GM19328 (cell line): ENCODE measurements at regions not wholly inside any gene's neighbourhood (a gene's known extent, or its start where the extent isn't known, plus 50 kb on each side); places are given as distances from the start of the nearest gene placed in this dataset.

Experiments used
- ATAC-seq: cut with Tn5 transposase; IDR thresholded peaks from one replicate; pipeline ENCODE4 v1.9.1; 2021; ENCODE audit warnings: mild to moderate bottlenecking, moderate library complexity; ENCODE audit not compliant: unreplicated experiment

DNA sequence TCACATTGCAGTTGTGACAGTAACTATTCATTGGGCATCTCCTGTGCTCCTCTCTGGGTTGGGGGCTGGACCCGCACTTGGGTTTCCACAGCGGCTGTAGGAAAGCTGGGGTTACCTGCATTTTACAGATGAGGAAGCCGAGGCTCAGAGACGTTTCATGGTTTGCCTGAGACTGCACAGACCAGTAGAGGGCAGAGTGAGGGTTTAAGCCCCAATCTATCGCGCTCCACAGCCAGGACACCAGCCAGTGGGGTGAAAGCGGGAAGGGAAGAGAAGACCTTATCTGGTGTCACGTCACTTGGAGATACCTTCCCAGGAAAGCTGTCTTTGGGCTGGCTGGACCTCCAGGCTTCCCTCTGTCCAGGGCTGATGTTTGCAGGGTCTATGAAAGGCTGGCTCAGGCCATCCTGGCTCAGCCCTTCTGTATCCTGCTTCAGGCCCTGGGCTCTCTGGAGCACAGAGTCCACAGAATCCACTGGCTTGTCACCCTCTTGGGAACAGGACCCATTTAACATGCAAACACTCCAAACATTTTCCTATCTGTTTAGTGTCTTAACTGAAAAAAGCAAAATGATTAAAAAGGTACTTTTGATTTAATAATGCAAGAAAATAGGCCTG, 167.7 kb downstream of the EMX2 start:
- ATAC-seq: no peak

DNA sequence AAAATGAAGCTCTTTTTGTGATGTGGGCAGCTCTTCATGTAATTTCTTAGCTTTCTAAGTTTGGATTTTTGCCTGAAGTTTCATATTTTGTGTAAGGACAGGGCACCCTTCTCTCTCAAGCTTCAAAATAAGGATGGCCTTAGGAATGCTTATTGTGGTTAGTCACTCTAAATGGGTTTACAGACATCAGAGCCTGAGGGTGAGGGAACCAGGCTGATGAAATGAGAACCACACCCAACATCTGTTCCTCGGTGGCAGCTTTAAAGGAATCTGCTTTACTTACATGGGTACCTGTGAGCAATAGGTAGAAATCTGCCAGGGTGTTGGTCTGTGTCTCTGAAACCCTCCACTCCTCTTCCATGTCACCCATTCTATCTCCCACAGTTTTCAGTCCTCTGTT, 174.3 kb downstream of the EMX2 start:
- no peak for ATAC-seq

DNA sequence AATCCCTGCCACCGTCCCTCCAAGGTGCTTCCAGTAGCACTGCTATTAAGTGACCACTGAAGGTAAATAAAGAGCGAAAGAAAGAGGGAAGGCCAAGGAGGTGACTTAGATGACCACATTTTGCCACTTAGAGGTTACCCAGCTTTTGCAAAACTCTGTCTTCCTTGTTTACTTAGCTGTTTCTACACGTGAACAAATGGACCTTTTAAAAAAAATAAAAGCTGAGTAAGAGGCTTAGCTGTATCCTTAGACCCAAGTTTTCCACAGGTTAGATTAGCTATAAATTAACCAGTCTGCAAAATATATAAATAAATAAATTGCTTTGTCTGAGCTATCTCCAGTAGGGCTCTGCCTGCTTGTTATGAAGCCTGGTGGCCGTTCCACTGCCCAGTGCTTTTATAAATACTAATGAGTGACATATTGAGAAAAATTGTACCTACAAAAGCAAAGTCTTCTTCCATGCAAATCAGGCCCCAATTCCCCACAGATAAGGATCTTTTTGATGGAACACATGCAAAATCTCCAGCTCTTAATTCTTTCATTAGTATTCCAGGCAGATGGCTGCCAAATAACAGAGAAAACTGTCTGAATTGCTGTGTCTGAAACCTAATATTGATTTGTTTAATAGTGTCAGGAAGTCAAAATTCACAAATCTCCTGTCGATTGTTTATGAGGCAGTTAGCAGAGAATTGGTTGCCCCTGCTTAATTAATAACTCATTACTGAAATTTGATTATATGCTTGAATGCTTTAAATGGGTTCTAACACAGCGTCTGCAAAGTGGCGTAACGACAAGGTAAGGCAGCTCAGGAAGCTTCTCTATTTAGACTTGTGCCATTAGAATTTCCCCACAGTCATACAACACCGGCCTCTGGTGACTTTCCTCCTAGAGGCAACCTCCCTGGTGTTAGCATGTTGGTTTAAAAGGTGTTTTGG, 176.7 kb downstream of the EMX2 start:
- ATAC-seq: no peak

DNA sequence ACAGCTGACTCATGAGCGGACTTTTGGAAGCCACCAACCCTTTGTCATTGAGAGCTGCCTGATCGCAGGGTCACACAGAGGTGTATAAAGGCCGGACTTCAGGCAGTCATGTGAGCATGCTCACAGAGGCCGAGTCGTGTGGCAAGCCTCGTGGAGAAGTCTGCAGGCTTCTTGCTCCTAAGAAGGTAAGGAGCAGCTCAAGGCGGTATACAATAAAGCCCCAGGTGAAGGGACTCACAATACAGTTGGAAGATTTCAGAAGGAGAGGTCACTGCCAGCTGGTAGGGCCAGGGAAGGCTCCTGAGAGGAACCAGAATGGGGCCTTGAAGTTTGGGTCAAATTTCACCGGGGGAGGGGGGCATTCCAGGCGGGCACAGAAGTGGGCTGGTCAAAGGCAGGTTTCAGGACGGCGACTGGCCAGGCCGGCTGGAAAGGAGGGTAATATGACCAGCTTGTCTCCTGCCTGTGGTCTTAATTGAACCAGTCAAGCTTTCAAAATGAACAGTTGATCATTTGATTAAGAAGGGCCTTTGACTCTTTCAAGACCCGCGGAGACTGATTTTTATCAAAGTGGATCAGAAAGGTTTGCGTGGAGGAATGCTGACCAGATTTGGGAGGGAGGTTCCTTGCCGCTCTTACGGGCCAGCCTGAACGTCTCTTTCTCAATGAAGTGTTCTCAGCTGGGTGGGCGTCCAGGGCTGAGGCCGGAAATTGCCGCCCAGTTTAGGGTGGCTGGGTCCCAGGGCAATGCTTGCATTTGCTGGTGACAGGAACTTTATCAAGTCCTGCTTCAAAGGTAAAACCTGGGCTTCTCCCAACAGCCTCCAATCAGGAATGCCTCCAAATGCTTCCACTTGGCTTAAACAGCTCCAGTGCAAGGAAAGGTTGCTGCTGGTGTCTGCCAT, 178.6 kb downstream of the EMX2 start:
- no peak for ATAC-seq

DNA sequence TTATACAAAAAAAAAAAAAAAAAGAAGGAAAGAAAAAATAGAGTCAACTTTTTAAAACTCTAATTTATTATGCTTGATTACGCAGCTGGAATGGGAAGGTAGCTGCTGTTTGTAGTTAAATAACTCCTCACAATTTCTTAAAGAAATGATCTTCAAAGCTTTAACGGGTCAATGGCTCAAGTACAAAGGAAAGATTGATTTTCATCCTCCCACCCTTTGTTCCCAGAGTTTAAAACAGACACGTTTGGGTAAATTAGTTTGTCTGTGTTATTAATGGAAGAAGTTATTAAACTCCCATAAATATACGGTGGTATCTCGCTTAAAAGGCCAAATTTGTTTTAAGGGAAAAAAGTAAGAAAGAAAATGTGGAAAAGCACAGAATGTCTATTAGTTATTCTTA, 179.3 kb downstream of the EMX2 start:
- ATAC-seq: no peak

DNA sequence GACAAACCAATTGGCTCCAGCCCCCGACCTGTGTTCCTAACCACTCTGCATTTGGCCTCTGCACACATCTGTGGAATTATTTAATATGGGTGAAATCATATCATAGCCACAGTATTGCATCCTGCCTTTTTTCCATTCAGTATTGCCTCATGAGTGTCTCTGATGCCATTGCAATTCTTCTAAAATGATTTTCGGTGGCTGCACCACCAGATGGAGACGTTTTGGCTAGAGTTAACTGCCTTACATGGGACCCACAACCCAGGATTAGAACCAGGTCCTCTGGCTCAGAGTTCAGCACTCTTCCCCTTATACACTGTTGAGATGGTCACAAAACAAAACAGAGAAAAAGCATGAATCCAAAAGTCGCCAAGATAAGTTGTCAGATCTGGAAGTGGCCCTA, 180.8 kb downstream of the EMX2 start:
- no peak for ATAC-seq

DNA sequence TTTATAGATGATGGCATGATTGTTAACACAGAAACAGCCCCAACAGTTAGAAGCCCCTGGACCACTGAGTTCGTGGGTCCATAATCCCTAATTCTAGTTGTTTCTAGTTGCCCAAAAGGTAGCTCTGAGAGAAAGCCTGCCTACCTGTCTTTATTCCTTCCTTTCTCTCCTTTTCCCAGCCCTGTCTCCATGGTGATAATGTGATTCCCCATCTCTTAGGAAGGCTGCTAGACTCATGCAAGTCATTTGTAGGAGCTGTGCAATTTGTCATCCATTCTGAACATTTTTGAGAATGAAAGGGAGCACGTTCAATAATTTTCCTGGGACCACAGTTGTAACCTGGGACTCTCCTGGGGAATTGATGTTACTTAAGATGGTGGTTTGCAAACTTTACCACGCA, 183.4 kb downstream of the EMX2 start:
- no peak for ATAC-seq

DNA sequence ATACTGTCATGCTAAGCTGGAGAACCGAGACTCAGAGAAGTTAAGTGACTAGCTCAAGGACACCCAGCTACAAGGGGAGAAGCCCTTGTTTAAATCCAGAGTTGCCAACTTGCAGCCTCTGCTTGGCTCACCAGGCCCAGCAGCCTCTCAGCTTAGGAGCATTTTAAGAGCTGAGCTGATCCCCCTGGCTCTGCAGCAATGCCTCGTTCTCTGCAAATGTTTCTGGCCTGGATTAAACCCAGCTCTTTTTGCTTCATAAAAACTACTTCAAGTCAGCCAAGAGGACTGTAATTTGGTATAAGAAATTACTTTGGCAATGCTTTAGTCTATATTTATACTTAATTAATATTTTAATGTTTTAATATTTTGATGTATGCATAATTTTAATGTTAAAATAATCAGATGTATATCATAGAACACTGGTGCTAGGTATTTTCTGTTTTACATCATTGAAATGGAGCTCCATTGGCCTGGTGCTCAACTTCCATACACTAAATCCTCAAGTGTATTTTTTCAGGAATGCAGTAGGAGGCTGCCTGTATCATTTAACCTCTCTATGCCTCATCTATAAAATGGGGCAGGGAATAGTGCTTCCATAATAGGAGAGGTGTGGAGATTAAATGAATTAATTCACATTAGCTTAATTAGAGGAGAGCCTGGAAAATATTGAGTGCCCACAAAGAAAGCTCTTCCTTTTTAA, 184.2 kb downstream of the EMX2 start:
- ATAC-seq: no peak

DNA sequence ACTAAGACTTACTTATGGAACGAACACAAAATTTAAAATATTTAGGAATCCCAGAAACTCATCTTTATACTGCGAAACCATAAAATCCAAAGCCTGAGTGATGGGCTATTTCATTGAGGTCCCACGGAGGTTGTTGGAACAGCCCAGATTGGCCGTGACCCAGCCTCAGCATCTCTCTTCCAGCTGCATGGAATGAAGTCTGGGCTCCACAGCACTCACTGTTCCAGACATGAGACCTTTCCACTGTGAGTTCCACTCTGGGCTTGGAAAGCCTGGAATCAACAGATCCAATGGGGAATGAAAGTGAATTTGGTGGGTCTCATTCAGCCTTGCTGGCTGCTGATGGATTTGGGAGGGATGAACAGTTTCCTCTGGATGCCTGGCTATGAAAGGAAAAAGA, 184.9 kb downstream of the EMX2 start:
- ATAC-seq: no peak

DNA sequence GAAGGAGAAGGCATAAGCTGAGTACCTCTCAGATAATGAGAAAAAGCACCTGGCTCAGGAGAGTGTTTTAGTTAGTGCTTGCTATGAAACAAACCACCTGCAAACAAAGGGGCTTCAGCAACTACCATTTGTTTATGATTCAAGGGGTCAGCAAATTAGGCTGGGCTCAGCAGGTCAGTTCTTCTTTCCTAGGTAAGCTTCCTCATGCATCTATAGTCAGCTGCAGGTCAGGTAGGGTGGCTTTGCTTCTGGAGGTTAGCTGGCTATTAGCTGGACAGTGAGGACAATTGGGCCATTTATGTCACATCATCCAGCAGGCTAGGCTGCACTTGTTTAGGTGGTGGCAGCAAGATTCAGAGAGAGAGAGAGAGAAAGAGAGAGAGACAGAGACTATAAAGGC, 185.5 kb downstream of the EMX2 start:
- ATAC-seq: no peak

DNA sequence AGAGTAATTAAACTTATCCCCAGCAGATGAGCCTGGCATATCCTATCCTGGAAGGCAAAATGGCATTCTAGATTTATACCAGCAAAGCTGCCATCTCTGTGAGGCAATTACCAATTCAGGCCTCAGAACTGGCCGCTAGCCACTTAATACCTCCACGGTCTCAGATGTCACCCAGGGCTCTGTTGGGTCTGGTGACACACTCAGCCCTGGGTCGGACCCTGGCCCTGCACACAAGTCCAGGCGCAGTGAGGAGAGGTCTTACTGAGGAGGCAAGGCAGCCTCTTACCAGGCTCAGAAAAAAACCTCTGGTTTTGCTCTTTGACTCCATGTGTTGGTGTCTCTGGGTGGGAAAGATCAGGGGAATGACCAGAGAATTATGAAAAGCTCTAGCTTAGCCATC, 186.6 kb downstream of the EMX2 start:
- ATAC-seq: no peak

DNA sequence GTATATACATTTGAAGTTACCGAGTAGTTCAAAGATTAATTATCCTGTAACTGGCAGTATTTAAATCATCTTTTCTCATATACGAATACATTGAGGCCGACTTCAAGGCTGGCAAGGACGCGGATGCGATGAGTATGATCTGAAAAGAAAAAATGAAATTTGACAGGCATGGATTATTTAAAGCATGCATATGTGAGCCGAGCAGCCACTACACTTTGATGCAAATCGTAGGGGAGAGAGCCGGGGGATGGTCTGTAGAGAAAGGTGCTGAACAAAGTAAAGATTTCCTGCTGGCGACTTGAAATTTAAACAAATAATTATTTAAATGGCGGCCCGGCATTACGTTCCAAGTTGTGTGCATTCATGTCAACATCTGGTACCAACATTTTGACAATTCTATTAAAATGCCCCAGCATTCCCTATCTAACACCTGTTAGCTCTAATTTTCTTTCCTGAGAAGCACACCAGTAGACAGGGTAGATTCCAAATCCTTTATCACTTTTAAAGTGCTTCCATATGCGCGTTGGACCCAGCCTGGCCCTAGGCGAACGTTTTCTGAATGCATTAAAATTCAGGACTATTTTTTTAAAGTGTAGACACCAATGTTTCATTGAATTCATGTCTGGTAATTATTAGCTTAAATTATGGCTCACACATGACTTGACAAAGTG, 188.7 kb downstream of the EMX2 start:
- ATAC-seq: no peak

DNA sequence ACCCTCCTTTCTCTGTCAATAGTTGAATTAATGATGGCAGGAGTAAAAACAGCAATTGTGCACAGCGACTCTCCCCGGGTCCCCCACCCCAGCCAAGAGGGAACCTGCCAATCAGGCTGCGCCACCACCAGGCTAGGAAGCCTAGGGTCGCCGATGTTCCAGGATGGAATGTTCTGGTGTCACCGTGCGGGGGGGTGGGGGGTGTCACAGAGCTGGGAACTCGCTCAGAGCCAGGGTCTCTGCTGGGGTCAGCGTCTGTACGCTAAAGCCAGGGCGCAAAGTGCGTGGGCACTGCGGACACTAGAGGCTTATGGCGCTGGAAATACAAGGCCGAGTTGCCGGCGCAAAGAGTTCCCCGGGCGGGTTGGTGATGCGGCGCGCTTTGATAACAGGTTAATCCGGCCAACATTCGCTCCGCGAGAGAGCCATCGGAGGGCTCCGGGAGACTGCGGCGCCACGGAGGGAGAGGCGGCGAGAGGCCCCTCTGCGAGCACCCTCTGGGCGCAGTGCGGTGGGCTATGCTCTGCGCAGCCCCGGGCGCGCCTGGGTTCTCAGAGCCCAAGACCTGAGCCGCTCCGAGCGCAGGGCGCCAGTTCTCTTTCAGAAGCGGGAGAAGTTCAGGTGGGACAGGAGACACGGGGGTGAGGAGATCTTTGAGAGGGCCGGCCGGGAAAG, 192.3 kb downstream of the EMX2 start:
- no peak for ATAC-seq

DNA sequence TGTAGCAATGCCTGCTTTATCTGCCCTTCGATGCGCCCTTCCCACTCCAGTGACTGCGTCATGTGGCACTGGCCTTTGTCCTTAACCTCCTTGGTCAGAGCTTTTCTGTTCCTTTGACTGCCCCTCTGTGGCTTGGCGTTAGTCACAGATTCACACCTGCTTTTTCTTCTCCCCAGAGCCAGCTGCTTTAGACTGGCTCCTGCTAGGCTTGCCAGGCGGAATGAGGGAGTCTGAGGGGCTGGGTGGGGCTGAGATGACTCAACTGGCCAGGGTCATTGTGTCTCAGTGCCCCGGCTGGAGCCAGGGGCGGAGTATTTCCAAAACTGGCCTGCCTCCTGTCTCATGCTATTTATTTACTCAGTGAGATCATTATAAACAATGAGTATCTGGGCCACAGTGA, 194.1 kb downstream of the EMX2 start:
- ATAC-seq: no peak

DNA sequence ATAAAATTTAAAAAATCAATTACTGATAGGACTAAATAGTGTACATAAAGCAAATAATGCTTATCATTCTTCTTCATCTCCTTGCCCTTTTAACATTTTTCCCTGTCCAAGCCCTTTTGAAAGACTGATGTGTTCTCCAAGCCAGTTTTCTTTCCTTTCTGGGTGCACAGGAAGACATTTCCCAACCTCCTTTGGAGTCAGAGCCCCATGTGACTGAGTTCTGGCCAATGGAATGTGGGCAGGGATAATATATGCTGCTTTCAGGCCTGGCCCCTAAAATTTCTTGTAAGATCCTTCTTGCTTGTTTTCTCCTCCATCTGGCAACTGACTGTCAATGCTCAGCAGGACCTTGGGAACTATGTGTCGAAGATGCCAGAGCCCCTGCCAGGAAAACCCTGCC, 197.5 kb downstream of the EMX2 start:
- ATAC-seq: no peak

DNA sequence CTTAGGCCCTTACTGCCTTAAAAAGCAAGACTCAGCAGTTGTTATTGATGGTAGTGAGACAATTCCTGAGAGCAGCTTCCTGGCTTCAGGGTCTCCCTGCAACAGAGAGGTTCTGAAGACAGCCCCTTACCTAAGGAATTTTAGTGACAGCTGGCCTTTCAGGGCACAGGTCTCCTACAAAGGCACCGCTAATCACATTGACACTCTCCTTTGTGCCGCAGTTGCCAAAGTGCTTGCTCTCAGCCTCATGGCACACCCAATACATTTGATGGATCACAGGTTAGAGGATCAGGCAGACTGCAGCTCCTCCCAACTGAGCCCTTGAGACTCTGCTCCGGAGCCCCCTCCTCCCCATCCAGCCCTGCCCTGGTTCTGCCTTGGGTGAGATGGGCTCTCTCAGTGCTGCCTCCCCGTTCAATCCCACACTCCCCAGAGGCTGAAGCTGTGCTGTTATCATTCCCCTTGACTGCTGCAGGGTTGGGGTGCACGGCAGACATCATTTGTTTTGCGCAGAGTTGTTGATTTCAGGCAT, 198.2 kb downstream of the EMX2 start:
- no peak for ATAC-seq

DNA sequence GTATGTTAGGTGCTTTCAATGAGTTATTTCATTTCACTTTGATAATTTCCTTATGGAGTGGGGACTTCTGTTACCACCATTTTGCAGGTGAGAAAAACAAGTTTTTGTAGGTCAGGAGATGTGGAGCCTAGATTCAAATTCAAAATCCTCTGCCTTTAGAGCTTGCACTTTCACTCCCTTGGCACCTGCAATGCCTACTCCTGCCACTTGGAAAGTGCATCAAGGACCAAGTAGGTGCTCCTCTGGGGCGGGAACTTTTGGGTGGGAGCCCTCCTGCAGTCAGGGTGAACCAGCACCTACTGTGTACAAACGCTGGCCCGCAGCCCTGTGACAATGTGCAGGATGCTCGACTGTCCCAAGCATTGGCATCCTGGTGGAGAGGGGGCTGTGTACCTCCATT, 199.0 kb downstream of the EMX2 start:
- no peak for ATAC-seq

DNA sequence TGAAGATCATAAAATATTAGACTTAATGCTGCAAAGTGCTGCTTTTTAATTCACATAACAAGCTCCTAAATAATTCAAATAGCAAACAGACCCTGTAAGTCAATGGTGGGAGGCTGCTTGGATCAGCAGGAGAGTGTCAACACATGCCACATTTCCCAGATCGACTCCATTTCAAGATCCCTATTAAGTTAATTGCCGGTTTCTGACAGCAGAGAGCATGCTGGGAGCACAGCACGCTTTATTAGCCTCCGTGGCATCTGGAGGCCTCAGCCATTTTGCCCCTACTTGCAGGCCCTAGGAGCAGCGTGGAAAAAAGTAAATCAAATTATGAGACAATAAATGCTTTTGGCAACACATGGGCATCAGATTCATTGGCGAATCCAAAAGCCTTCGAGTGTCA, 201.0 kb downstream of the EMX2 start:
- ATAC-seq: no peak

DNA sequence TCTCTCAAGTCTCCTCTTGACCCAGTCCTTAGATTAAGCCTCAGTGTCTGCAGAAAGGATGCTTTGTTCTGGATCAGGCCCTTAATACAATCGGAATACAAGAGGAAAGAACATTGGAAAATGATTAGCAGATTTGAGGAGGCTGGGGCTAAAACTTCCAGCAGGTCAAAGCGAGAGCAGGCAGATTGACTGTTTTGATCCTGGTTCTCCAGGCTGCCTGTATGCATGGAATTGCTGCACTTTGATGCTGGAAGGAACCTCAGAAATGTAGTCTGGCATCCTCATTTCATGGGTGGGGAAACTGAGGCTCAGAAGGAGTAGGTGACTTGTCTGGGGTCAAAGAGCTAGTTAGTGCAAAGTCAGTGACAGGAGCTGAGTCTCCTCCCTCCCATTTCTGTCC, 202.8 kb downstream of the EMX2 start:
- ATAC-seq: no peak
